IMR-90 (cell line): ENCODE measurements at regions not wholly inside any gene's neighbourhood (a gene's known extent, or its start where the extent isn't known, plus 50 kb on each side); places are given as distances from the start of the nearest gene placed in this dataset.

Source experiments
- ATAC-seq: fragments of 200-7000 bp; cut with Tn5 transposase; 2 replicates; pipeline ENCODE4 v1.9.1; 2020; ENCODE audit warnings: low read depth, mild to moderate bottlenecking, moderate library complexity
- BruUV-seq: library from RNA; stranded (reverse); fragments of 400-500 nt; replicated peaks from 2 replicates; lab custom pipeline; 2021; lab: Mats Ljungman, UMichigan
- CTCF ChIA-PET: fragments of 300-600 bp; formaldehyde crosslinking; extraction: SDS; loops from one replicate; lab custom pipeline; 2021; ENCODE audit warnings: antibody characterized with exemption; lab: Yijun Ruan, JAX
- POLR2A ChIA-PET: fragments of 300-600 bp; sonication (Branson Sonifier 250); formaldehyde crosslinking; loops from one replicate; lab custom pipeline; 2022; ENCODE audit warnings: antibody characterized with exemption; ENCODE audit not compliant: unreplicated experiment; lab: Charles Lee
- DNase-seq: peaks from one replicate; pipeline ENCODE4 v3.0.0; 2013
- H2AFZ ChIP-seq: replicated peaks from 2 replicates; pipeline ENCODE3; 2013; ENCODE audit warnings: low read length, mild to moderate bottlenecking; ENCODE audit not compliant: poor library complexity
- H2AK5ac ChIP-seq: 2 replicates; pipeline ENCODE4 v1.6.1; 2013; ENCODE audit warnings: low read depth, low read length, inconsistent platforms
- H2AK9ac ChIP-seq: replicated peaks from 2 replicates; pipeline ENCODE3; 2013; ENCODE audit warnings: mild to moderate bottlenecking, low read depth, low read length, moderate library complexity; ENCODE audit not compliant: poor library complexity
- H2BK120ac ChIP-seq: 2 replicates; pipeline ENCODE4 v1.6.1; 2013; ENCODE audit warnings: low read depth, low read length, inconsistent platforms
- H2BK15ac ChIP-seq: 3 replicates; pipeline ENCODE4 v1.6.1; 2013; ENCODE audit warnings: low read depth, low read length, inconsistent platforms
- H2BK20ac ChIP-seq: 2 replicates; pipeline ENCODE4 v1.6.1; 2013; ENCODE audit warnings: low read depth, mild to moderate bottlenecking, inconsistent platforms, low read length, moderate library complexity
- H2BK5ac ChIP-seq: 2 replicates; pipeline ENCODE4 v1.6.1; 2013; ENCODE audit warnings: mild to moderate bottlenecking, low read depth, low read length, inconsistent platforms; ENCODE audit not compliant: poor library complexity, severe bottlenecking
- H3K14ac ChIP-seq: replicated peaks from 2 replicates; pipeline ENCODE4 v1.6.1; 2013; ENCODE audit warnings: low read depth, low read length, inconsistent platforms
- H3K18ac ChIP-seq: 2 replicates; pipeline ENCODE4 v1.6.1; 2013; ENCODE audit warnings: low read depth, low read length, control low read depth
- H3K23ac ChIP-seq: 2 replicates; pipeline ENCODE4 v1.6.1; 2013; ENCODE audit warnings: low read depth, low read length, inconsistent platforms
- H3K27ac ChIP-seq: 2 replicates; pipeline ENCODE4 v1.5.1; 2013; ENCODE audit warnings: mild to moderate bottlenecking, control low read depth, low read length; ENCODE audit not compliant: insufficient read depth
- H3K27me3 ChIP-seq: 2 replicates; pipeline ENCODE4 v1.6.1; 2013; ENCODE audit warnings: low read length; ENCODE audit not compliant: control insufficient read depth, insufficient read depth
- H3K36me3 ChIP-seq: 2 replicates; pipeline ENCODE4 v1.6.1; 2013; ENCODE audit warnings: low read length, mixed read lengths; ENCODE audit not compliant: control insufficient read depth, insufficient read depth
- H3K4ac ChIP-seq: 2 replicates; pipeline ENCODE4 v1.6.1; 2013; ENCODE audit warnings: low read depth, low read length, inconsistent platforms
- H3K4me1 ChIP-seq: 2 replicates; pipeline ENCODE4 v1.6.1; 2013; ENCODE audit warnings: low read length, mixed read lengths; ENCODE audit not compliant: control insufficient read depth, insufficient read depth
- H3K4me2 ChIP-seq: 2 replicates; pipeline ENCODE4 v1.6.1; 2013; ENCODE audit warnings: low read depth, mild to moderate bottlenecking, control low read depth, low read length, moderate library complexity
- H3K4me3 ChIP-seq: 2 replicates; pipeline ENCODE4 v1.5.1; 2013; ENCODE audit warnings: low read depth, mild to moderate bottlenecking, control low read depth, low read length, moderate library complexity; ENCODE audit not compliant: insufficient read depth
- H3K56ac ChIP-seq: 2 replicates; pipeline ENCODE4 v1.6.1; 2013; ENCODE audit warnings: low read length, inconsistent platforms; ENCODE audit not compliant: insufficient read depth; ENCODE audit errors: extremely low read depth
- H3K79me1 ChIP-seq, 2 experiments: 2 replicates each; pipeline ENCODE4 v1.6.1; 2013; ENCODE audit warnings: low read length in 2 of 2, inconsistent platforms in 1 of 2, low read depth in 1 of 2
- H3K9ac ChIP-seq: 2 replicates; pipeline ENCODE4 v1.6.1; 2013; ENCODE audit warnings: low read depth, low read length, control low read depth
- H3K9me1 ChIP-seq: 2 replicates; pipeline ENCODE4 v1.6.1; 2013; ENCODE audit warnings: low read length, inconsistent platforms; ENCODE audit not compliant: insufficient read depth
- H3K9me3 ChIP-seq: 2 replicates; pipeline ENCODE4 v1.6.1; 2013; ENCODE audit warnings: low read length; ENCODE audit not compliant: control insufficient read depth, insufficient read depth
- H4K20me1 ChIP-seq: 2 replicates; pipeline ENCODE4 v1.6.1; 2013; ENCODE audit warnings: low read length, inconsistent platforms; ENCODE audit not compliant: insufficient read depth
- H4K5ac ChIP-seq: 2 replicates; pipeline ENCODE4 v1.6.1; 2013; ENCODE audit warnings: mild to moderate bottlenecking, low read depth, low read length, control low read depth
- H4K8ac ChIP-seq, 2 experiments: 2 replicates each; pipeline ENCODE4 v1.6.1; 2013; ENCODE audit warnings: low read depth in 2 of 2, low read length in 2 of 2, control low read depth in 1 of 2, inconsistent platforms in 1 of 2
- H4K91ac ChIP-seq: 2 replicates; pipeline ENCODE4 v1.6.1; 2013; ENCODE audit warnings: low read depth, low read length, inconsistent platforms; ENCODE audit not compliant: insufficient read depth
- BHLHE40 ChIP-seq: fragments of 150-350 bp; IDR thresholded peaks from 2 replicates; pipeline ENCODE4 v1.6.1; 2016; ENCODE audit warnings: mild to moderate bottlenecking, low read depth, low read length
- CTCF ChIP-seq: conservative IDR thresholded peaks from 2 replicates; pipeline ENCODE4 v1.5.1; 2012; ENCODE audit warnings: mild to moderate bottlenecking, low read depth, low read length, improper control_type of control experiment
- ELK1 ChIP-seq: fragments of 150-350 bp; IDR thresholded peaks from 2 replicates; pipeline ENCODE4 v1.6.1; 2016; ENCODE audit warnings: low read depth, mild to moderate bottlenecking, low read length, moderate library complexity, borderline replicate concordance
- FOS ChIP-seq: fragments of 150-350 bp; IDR thresholded peaks from 2 replicates; pipeline ENCODE4 v1.6.1; 2016; ENCODE audit warnings: low read depth, low read length
- MAFK ChIP-seq: IDR thresholded peaks from 2 replicates; pipeline ENCODE4 v1.6.1; 2012; ENCODE audit warnings: low read depth, low read length, improper control_type of control experiment
- MXI1 ChIP-seq: IDR thresholded peaks from 2 replicates; pipeline ENCODE4 v1.6.1; 2012; ENCODE audit warnings: low read depth, mild to moderate bottlenecking, low read length, moderate library complexity, borderline replicate concordance
- NFE2L2 ChIP-seq: fragments of 150-350 bp; IDR thresholded peaks from 2 replicates; pipeline ENCODE4 v1.6.1; 2016; ENCODE audit warnings: low read depth, mild to moderate bottlenecking, low read length
- RAD21 ChIP-seq: IDR thresholded peaks from 2 replicates; pipeline ENCODE4 v1.6.1; 2012; ENCODE audit warnings: low read length, improper control_type of control experiment
- RCOR1 ChIP-seq: IDR thresholded peaks from 2 replicates; pipeline ENCODE4 v1.6.1; 2012; ENCODE audit warnings: mild to moderate bottlenecking, low read length, improper control_type of control experiment; ENCODE audit not compliant: insufficient replicate concordance
- RFX5 ChIP-seq: IDR thresholded peaks from 2 replicates; pipeline ENCODE4 v1.8.0; 2012; ENCODE audit warnings: low read depth, mild to moderate bottlenecking, low read length, moderate library complexity
- SMC3 ChIP-seq: fragments of 150-350 bp; IDR thresholded peaks from 2 replicates; pipeline ENCODE4 v1.6.1; 2016; ENCODE audit warnings: low read depth, mild to moderate bottlenecking, antibody characterized with exemption, low read length, moderate library complexity
- USF2 ChIP-seq: fragments of 150-350 bp; IDR thresholded peaks from 2 replicates; pipeline ENCODE4 v1.6.1; 2017; ENCODE audit warnings: mild to moderate bottlenecking, antibody characterized with exemption, low read length, low read depth
- WGBS, 2 experiments: methylation state at CpG; one replicate each; pipeline versions ENCODE4 v1.1.5 to v1.1.7; 2013; ENCODE audit warnings: missing lambda C conversion rate in 2 of 2; ENCODE audit not compliant: insufficient read length in 1 of 2; ENCODE audit errors: extremely low coverage in 2 of 2; 5-methylcytosine and 5-hydroxymethylcytosine counted together
- dilution Hi-C: fragments of 300-500 bp; cut with HindIII; formaldehyde crosslinking; loops from one replicate; pipeline ENCODE4 v1.14.3; 2018; ENCODE audit warnings: low sequenced_read_pairs; ENCODE audit not compliant: unreplicated experiment
- in situ Hi-C: fragments of 300-500 bp; cut with MboI; formaldehyde crosslinking; loops from 3 replicates; pipeline ENCODE4 v1.14.3; 2019; ENCODE audit warnings: low sequenced_read_pairs, inconsistent platforms, mixed read lengths
- intact Hi-C: fragments of 100-400 bp; cut with micrococcal nuclease; formaldehyde crosslinking; loops from 2 replicates; pipeline ENCODE4 v1.10.0; 2022

- no TSS peak for BruUV-seq
Measured at GRCh38 chrX:40402831-40403533, 177.8 kb upstream of the ATP6AP2 start.

More at GRCh38 chrX:40402831-40403533, 177.8 kb upstream of the ATP6AP2 start:
- no peak overlapping the region for H4K91ac ChIP-seq
- H3K23ac ChIP-seq = no peak overlapping the region
- H4K20me1 ChIP-seq = no peaks in the 10 kb centered on the region
- no peak overlapping the region for H2AFZ ChIP-seq
- H3K4me2 ChIP-seq = no peak overlapping the region
- H2AK9ac ChIP-seq = no peak overlapping the region
- dilution Hi-C loops = no loop called here
- no peak for TF ChIP-seq NFE2L2
- no peak for TF ChIP-seq CTCF
- TF ChIP-seq SMC3 = no peak
- no peak for TF ChIP-seq RAD21
- TF ChIP-seq ELK1 = no peak
- no peak for TF ChIP-seq RCOR1
- no peak for TF ChIP-seq BHLHE40
- TF ChIP-seq FOS = no peak
- no peak for TF ChIP-seq MAFK
- TF ChIP-seq USF2 = no peak
- TF ChIP-seq RFX5 = no peak
- no peak for TF ChIP-seq MXI1
- intact Hi-C loops = no loop called here
- H3K79me1 ChIP-seq = no peaks in the 10 kb centered on the region
- H3K9ac ChIP-seq = no peak overlapping the region
- no peaks in the 10 kb centered on the region for H3K9me1 ChIP-seq
- no peak overlapping the region for H2BK20ac ChIP-seq
- no peak overlapping the region for H3K27ac ChIP-seq
- ChIA-PET CTCF (no interaction called here), POLR2A (no interaction called here)
- no peak overlapping the region for H3K4ac ChIP-seq
- H3K36me3 ChIP-seq = no peaks in the 10 kb centered on the region
- H2BK15ac ChIP-seq = no peak overlapping the region
- H3K27me3 ChIP-seq = peaks cover 27% of the 10 kb centered on the region
- no peak overlapping the region for H2BK120ac ChIP-seq
- H3K18ac ChIP-seq = no peak overlapping the region
- H2BK5ac ChIP-seq = no peak overlapping the region
- no peak overlapping the region for H4K5ac ChIP-seq
- ATAC-seq (peak; percentile 80), DNase-seq (peak; percentile 46)
- WGBS, 2 experiments = 61% methylated on average over 7 of the region's 12 CpGs; no CpG with 5 or more reads in 1 of the 2 experiments
- no peak overlapping the region for H2AK5ac ChIP-seq
- H4K8ac ChIP-seq = no peak overlapping the region
- H3K4me1 ChIP-seq = no peaks in the 10 kb centered on the region
- H3K56ac ChIP-seq = no peak overlapping the region
- H3K9me3 ChIP-seq = no peaks in the 10 kb centered on the region
- no peak overlapping the region for H3K4me3 ChIP-seq
- in situ Hi-C loops = no loop called here
- H3K14ac ChIP-seq = no peak overlapping the region
